A549 (cell line): ENCODE measurements at regions not wholly inside any gene's neighbourhood (a gene's known extent, or its start where the extent isn't known, plus 50 kb on each side); places are given as distances from the start of the nearest gene placed in this dataset.

ENCODE experiments used
- ATAC-seq, 2 experiments: fragments of 200-7000 bp in 1 of 2; fragments of >200 bp in 1 of 2; cut with Nextera tagmentation in 1 of 2; cut with Tn5 transposase in 1 of 2; 3 replicates each; pipeline versions ENCODE4 v1.8.0 to v1.9.1; 2018 to 2020; ENCODE audit warnings: mild to moderate bottlenecking in 1 of 2, moderate library complexity in 1 of 2
- CTCF ChIA-PET: fragments of 300-600 bp; sonication (Branson Sonifier 250); formaldehyde crosslinking; extraction: SDS; loops from one replicate; lab custom pipeline; 2021; ENCODE audit warnings: antibody characterized with exemption, inconsistent platforms; lab: Yijun Ruan, JAX
- POLR2A ChIA-PET: fragments of 350-600 bp; formaldehyde crosslinking; extraction: SDS; loops from one replicate; lab custom pipeline; 2021; ENCODE audit warnings: antibody characterized with exemption, inconsistent platforms; lab: Yijun Ruan, JAX
- DNase-seq, 2 experiments: peaks; one replicate each; pipeline versions ENCODE4 v3.0.0 to v3.0.0-alpha.2; 2011 to 2016; ENCODE audit warnings: low read depth in 1 of 2, low spot score in 1 of 2
- FAIRE-seq: peaks from 2 replicates; lab custom pipeline; 2011; peaks lifted over from hg19 to GRCh38; lab: Jason Lieb, UNC
- H3K27ac ChIP-seq, 2 experiments: fragments of >200 bp; sonication (Bioruptor Twin); formaldehyde crosslinking; 3 replicates each; pipeline ENCODE4 v1.5.1; 2016 to 2017
- H3K4me1 ChIP-seq: fragments of >200 bp; sonication (Bioruptor Twin); formaldehyde crosslinking; 3 replicates; pipeline ENCODE4 v1.6.1; 2016
- H3K4me2 ChIP-seq: fragments of >200 bp; sonication (Bioruptor Twin); formaldehyde crosslinking; 3 replicates; pipeline ENCODE4 v1.6.1; 2016
- H3K4me3 ChIP-seq: fragments of >200 bp; sonication (Bioruptor Twin); formaldehyde crosslinking; 3 replicates; pipeline ENCODE4 v1.5.1; 2016
- H3K9me3 ChIP-seq: fragments of >200 bp; sonication (Bioruptor Twin); formaldehyde crosslinking; 3 replicates; pipeline ENCODE4 v1.6.1; 2016
- BHLHE40 ChIP-seq: IDR thresholded peaks from 2 replicates; pipeline ENCODE4 v1.6.1; 2012; ENCODE audit warnings: low read depth, low read length, inconsistent platforms
- CHD2 ChIP-seq: fragments of 150-350 bp; IDR thresholded peaks from 2 replicates; pipeline ENCODE4 v1.6.1; 2014; ENCODE audit warnings: low read length; ENCODE audit not compliant: partially characterized antibody
- CHD4 ChIP-seq: fragments of 200-600 bp; sonication (generic); IDR thresholded peaks from 2 replicates; pipeline ENCODE4 v1.6.1; 2016; ENCODE audit warnings: antibody characterized with exemption, mild to moderate bottlenecking, borderline replicate concordance
- EHF ChIP-seq: fragments of 250-450 bp; sonication (Bioruptor Pico); IDR thresholded peaks from 2 replicates; pipeline ENCODE4 v1.5.0; 2020; ENCODE audit warnings: mild to moderate bottlenecking
- EHMT2 ChIP-seq: fragments of 200-600 bp; sonication (generic); IDR thresholded peaks from 2 replicates; pipeline ENCODE4 v1.6.1; 2016; ENCODE audit warnings: antibody characterized with exemption, low read depth, mild to moderate bottlenecking, moderate library complexity
- FOSL2 ChIP-seq, 2 experiments: fragments of 450-650 bp in 1 of 2; fragments of >200 bp in 1 of 2; sonication (Bioruptor Twin) in 1 of 2; formaldehyde crosslinking; IDR thresholded peaks; 2 replicates each; pipeline versions ENCODE4 v1.5.0 to v1.6.1; 2016 to 2020; ENCODE audit warnings: mild to moderate bottlenecking in 1 of 2, moderate library complexity in 1 of 2
- FOXS1 ChIP-seq: fragments of 250-450 bp; sonication (Bioruptor Pico); IDR thresholded peaks from 2 replicates; pipeline ENCODE4 v1.5.0; 2020; ENCODE audit warnings: mild to moderate bottlenecking, moderate library complexity
- GATA3 ChIP-seq: IDR thresholded peaks from 2 replicates; pipeline ENCODE4 v1.6.1; 2012; ENCODE audit warnings: borderline replicate concordance
- HES2 ChIP-seq: fragments of >200 bp; sonication (Bioruptor Twin); formaldehyde crosslinking; IDR thresholded peaks from 2 replicates; pipeline ENCODE4 v1.6.1; 2016
- HOXA7 ChIP-seq: fragments of 250-450 bp; sonication (Bioruptor Pico); IDR thresholded peaks from 2 replicates; pipeline ENCODE4 v1.5.0; 2020; ENCODE audit warnings: mild to moderate bottlenecking, moderate library complexity
- HOXB13 ChIP-seq: fragments of 250-450 bp; sonication (Bioruptor Pico); IDR thresholded peaks from 2 replicates; pipeline ENCODE4 v1.5.0; 2020; ENCODE audit warnings: low read depth, mild to moderate bottlenecking, moderate library complexity
- HOXB5 ChIP-seq: fragments of 250-450 bp; sonication (Bioruptor Pico); IDR thresholded peaks from 2 replicates; pipeline ENCODE4 v1.5.0; 2020; ENCODE audit warnings: mild to moderate bottlenecking, moderate library complexity
- KDM1A ChIP-seq: fragments of 200-600 bp; sonication (generic); IDR thresholded peaks from 2 replicates; pipeline ENCODE4 v1.6.1; 2016; ENCODE audit warnings: low read depth, mild to moderate bottlenecking
- MAFK ChIP-seq: fragments of 450-650 bp; IDR thresholded peaks from 2 replicates; pipeline ENCODE4 v1.6.1; 2014; ENCODE audit not compliant: partially characterized antibody
- PHF8 ChIP-seq: fragments of 200-600 bp; sonication (generic); IDR thresholded peaks from 2 replicates; pipeline ENCODE4 v1.6.1; 2016; ENCODE audit warnings: low read depth, mild to moderate bottlenecking, antibody characterized with exemption, moderate library complexity, borderline replicate concordance
- POLR2AphosphoS2 ChIP-seq: conservative IDR thresholded peaks from 2 replicates; pipeline ENCODE4 v1.6.1; 2012; ENCODE audit warnings: low read length, improper control_type of control experiment, inconsistent platforms
- RFX5 ChIP-seq: fragments of 450-650 bp; IDR thresholded peaks from 2 replicates; pipeline ENCODE4 v1.7.1; 2014; ENCODE audit warnings: antibody characterized with exemption, mild to moderate bottlenecking, moderate library complexity
- SMC3 ChIP-seq: fragments of >200 bp; sonication (Bioruptor Twin); formaldehyde crosslinking; IDR thresholded peaks from 3 replicates; pipeline ENCODE4 v1.6.1; 2018; ENCODE audit warnings: inconsistent platforms
- TP53 ChIP-seq: fragments of 250-450 bp; sonication (Bioruptor Pico); IDR thresholded peaks from 2 replicates; pipeline ENCODE4 v1.5.0; 2021; ENCODE audit warnings: mild to moderate bottlenecking, moderate library complexity
- ZFP36 ChIP-seq: fragments of 450-650 bp; IDR thresholded peaks from 2 replicates; pipeline ENCODE4 v1.6.1; 2014; ENCODE audit warnings: borderline replicate concordance; ENCODE audit not compliant: partially characterized antibody
- WGBS: methylation state at CpG from one replicate; pipeline ENCODE4 v1.1.6; 2017; ENCODE audit errors: missing lambda C conversion rate; 5-methylcytosine and 5-hydroxymethylcytosine counted together
- TF ChIP-seq, protein P1 (sequence below): fragments of >200 bp; sonication (Bioruptor Twin); formaldehyde crosslinking; IDR thresholded peaks from 3 replicates; pipeline ENCODE4 v1.5.1; 2016
- TF ChIP-seq, protein P2 (sequence below): fragments of 150-350 bp; IDR thresholded peaks from 2 replicates; pipeline ENCODE4 v1.6.1; 2014; ENCODE audit warnings: low read depth, mild to moderate bottlenecking, low read length

- ChIA-PET POLR2A (no interaction called here), CTCF (no interaction called here)
- FAIRE-seq (no peak), ATAC-seq (no peak), DNase-seq (no peak)
- TF ChIP-seq TP53 (CRISPR knock-in tag) (no peak), GATA3 (no peak), CHD4 (no peak), HES2 (no peak), HOXB5 (CRISPR knock-in tag) (no peak)
- Histone ChIP-seq H3K4me1 (no peaks in the 10 kb centered on the region), H3K4me2 (no peak overlapping the region), H3K9me3 (no peaks in the 10 kb centered on the region), H3K4me3 (no peak overlapping the region), H3K27ac (no peak overlapping the region)
- WGBS, result 21% methylated on average over 7 of the region's 7 CpGs
These were observed 343.9 kb upstream of the COBL start for GRCh38 chr7:51660516-51660915.

DNA sequence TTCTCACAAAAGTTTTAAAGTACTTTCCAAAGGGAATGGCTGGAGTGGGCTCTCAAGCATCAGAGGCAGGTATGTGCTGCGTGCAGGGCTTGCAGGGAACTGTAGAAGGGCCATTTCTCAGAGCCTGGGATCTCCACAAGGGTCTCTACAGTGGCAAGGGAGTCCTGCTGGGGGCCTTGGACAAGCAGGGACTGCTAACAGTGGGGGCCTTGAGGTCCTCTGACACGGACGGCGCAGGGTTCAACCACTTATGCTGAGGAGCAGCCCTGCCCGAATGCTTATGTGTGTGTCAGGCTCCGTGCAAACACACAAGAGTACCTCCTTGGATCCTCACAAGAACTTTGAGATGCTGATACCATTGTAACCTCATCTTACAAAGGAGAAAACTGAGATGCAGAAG lies 342.1 kb upstream of the COBL start:
- FAIRE-seq, result no peak
- H3K9me3 ChIP-seq, result no peaks in the 10 kb centered on the region
- H3K27ac ChIP-seq, result no peak overlapping the region
- no peak overlapping the region for H3K4me2 ChIP-seq
- no peak overlapping the region for H3K4me3 ChIP-seq
- H3K4me1 ChIP-seq, result no peaks in the 10 kb centered on the region
- CTCF ChIA-PET, result no interaction called here
- TF ChIP-seq ZFP36, result no peak
- TF ChIP-seq CHD4, result no peak
- TF ChIP-seq POLR2AphosphoS2, result no peak
- no peak for TF ChIP-seq EHMT2
- no peak for ATAC-seq
- no peak for DNase-seq
- 17% methylated on average over 6 of the region's 6 CpGs for WGBS
- POLR2A ChIA-PET, result no interaction called here

DNA sequence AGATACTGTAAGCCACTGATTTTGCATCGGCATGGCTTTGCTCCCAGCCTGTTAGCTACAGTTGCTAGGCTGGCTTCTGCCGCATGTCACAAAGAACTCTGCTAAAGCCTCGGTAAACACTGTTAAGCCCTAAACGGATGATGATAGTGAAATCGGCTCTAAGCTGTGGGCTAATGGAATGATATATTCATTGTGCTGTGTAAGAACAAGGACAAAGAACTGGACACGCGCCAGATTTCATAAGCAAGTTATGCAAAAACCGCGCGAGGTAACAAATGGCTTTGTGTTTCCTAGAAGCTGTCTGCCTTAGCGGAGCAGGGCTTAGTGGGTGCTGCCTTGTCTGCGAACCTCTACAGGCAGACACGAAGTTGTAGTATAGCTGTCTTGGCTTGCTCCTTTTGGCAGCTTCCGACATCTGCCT lies 331.3 kb upstream of the COBL start:
- ATAC-seq (no peak), DNase-seq (no peak), FAIRE-seq (no peak)
- H3K27ac ChIP-seq, result no peak overlapping the region
- TF ChIP-seq, protein P1, sequence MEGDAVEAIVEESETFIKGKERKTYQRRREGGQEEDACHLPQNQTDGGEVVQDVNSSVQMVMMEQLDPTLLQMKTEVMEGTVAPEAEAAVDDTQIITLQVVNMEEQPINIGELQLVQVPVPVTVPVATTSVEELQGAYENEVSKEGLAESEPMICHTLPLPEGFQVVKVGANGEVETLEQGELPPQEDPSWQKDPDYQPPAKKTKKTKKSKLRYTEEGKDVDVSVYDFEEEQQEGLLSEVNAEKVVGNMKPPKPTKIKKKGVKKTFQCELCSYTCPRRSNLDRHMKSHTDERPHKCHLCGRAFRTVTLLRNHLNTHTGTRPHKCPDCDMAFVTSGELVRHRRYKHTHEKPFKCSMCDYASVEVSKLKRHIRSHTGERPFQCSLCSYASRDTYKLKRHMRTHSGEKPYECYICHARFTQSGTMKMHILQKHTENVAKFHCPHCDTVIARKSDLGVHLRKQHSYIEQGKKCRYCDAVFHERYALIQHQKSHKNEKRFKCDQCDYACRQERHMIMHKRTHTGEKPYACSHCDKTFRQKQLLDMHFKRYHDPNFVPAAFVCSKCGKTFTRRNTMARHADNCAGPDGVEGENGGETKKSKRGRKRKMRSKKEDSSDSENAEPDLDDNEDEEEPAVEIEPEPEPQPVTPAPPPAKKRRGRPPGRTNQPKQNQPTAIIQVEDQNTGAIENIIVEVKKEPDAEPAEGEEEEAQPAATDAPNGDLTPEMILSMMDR, result no peak
- no peak for TF ChIP-seq PHF8
- TF ChIP-seq CHD2, result no peak
- no peak for TF ChIP-seq RFX5
- TF ChIP-seq MAFK, result no peak
- no peak for TF ChIP-seq HOXB5 (CRISPR knock-in tag)
- H3K4me1 ChIP-seq, result no peaks in the 10 kb centered on the region
- H3K4me3 ChIP-seq, result no peak overlapping the region
- 27% methylated on average over 14 of the region's 14 CpGs for WGBS
- no peaks in the 10 kb centered on the region for H3K9me3 ChIP-seq
- CTCF ChIA-PET, result no interaction called here
- POLR2A ChIA-PET, result no interaction called here
- H3K4me2 ChIP-seq, result no peak overlapping the region

- Histone ChIP-seq H3K4me2 (no peak overlapping the region), H3K9me3 (no peaks in the 10 kb centered on the region), H3K27ac (no peak overlapping the region), H3K4me1 (no peaks in the 10 kb centered on the region), H3K4me3 (no peak overlapping the region)
- no peak for FAIRE-seq
- ATAC-seq, result no peak
- CTCF ChIA-PET, result no interaction called here
- WGBS, result 14% methylated on average over 5 of the region's 5 CpGs
- TF ChIP-seq MAFK (no peak), HOXB13 (CRISPR knock-in tag) (no peak), BHLHE40 (no peak), FOSL2 (IDR thresholded peaks at IDR 0.05) (no peak), FOSL2 (CRISPR knock-in tag; IDR thresholded peaks at IDR 0.05) (no peak), FOXS1 (no peak), KDM1A (no peak), HOXA7 (CRISPR knock-in tag) (no peak), SMC3 (no peak), EHF (CRISPR knock-in tag) (no peak)
- TF ChIP-seq, protein P2, sequence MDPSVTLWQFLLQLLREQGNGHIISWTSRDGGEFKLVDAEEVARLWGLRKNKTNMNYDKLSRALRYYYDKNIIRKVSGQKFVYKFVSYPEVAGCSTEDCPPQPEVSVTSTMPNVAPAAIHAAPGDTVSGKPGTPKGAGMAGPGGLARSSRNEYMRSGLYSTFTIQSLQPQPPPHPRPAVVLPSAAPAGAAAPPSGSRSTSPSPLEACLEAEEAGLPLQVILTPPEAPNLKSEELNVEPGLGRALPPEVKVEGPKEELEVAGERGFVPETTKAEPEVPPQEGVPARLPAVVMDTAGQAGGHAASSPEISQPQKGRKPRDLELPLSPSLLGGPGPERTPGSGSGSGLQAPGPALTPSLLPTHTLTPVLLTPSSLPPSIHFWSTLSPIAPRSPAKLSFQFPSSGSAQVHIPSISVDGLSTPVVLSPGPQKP, result no peak
- TF ChIP-seq, protein P1, result no peak
- TF ChIP-seq, all 56 proteins: peak for 0
- POLR2A ChIA-PET, result no interaction called here
- no peak for DNase-seq
These were observed 330.9 kb upstream of the COBL start for GRCh38 chr7:51647486-51647885.
